ENCODE measurements at regions not wholly inside any gene's neighbourhood (a gene's known extent, or its start where the extent isn't known, plus 50 kb on each side); places are given as distances from the start of the nearest gene placed in this dataset.

DNA sequence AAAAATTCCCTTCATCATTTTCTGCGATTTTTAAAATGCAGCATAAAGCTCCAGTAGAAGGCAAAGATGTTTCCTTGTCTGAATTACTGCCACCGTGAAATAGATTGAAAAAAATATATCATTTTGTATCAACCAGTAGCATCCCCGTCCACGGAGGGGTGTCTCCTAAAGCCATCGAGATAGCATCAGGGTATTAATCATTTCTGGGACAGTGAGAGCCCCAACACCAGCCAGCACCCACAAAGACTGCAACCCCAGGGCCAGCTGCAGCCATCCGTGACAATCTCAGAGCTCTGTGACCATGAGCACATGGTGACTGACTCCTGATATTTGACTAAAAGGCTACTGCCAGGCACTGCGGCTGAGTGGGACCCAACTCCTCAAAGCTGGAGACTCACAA lies 64.1 kb upstream of the SIX3 start:
- H3K9me3 ChIP-seq, result peaks cover 15% of the 10 kb centered on the region
- ChIA-PET CTCF (no interaction called here), POLR2A (no interaction called here)
- no peaks in the 10 kb centered on the region for H3K27me3 ChIP-seq (replicated peaks; ENCODE audit: control insufficient read depth, insufficient read depth, low read length)
- Mint-ChIP-seq H3K4me3 (ENCODE audit: unreplicated experiment) (no peak overlapping the region), H3K9me3 (ENCODE audit: unreplicated experiment) (peaks cover 35% of the 10 kb centered on the region), H3K27ac (ENCODE audit: unreplicated experiment) (no peak overlapping the region), H3K4me1 (ENCODE audit: low read depth, unreplicated experiment) (peaks cover 8% of the 10 kb centered on the region), H3K36me3 (ENCODE audit: insufficient read depth, unreplicated experiment) (no peaks in the 10 kb centered on the region), H3K27me3 (ENCODE audit: insufficient read depth, unreplicated experiment) (peaks cover 26% of the 10 kb centered on the region)
- H3K4me3 ChIP-seq (ENCODE audit: low read depth, low read length), result no peak overlapping the region
- intact Hi-C loops (cut with micrococcal nuclease; ENCODE audit: unreplicated experiment), result no loop called here
- no peaks in the 10 kb centered on the region for H3K36me3 ChIP-seq (ENCODE audit: control insufficient read depth, insufficient read depth, low read length)
- DNase-seq, result no peak
- no TSS peak for BruUV-seq (replicated peaks)
- 0 out of 2 replicates have a peak, but pooled peaks cover 10% of the 10 kb centered on the region for H3K4me1 ChIP-seq
- TF ChIP-seq, protein P1, sequence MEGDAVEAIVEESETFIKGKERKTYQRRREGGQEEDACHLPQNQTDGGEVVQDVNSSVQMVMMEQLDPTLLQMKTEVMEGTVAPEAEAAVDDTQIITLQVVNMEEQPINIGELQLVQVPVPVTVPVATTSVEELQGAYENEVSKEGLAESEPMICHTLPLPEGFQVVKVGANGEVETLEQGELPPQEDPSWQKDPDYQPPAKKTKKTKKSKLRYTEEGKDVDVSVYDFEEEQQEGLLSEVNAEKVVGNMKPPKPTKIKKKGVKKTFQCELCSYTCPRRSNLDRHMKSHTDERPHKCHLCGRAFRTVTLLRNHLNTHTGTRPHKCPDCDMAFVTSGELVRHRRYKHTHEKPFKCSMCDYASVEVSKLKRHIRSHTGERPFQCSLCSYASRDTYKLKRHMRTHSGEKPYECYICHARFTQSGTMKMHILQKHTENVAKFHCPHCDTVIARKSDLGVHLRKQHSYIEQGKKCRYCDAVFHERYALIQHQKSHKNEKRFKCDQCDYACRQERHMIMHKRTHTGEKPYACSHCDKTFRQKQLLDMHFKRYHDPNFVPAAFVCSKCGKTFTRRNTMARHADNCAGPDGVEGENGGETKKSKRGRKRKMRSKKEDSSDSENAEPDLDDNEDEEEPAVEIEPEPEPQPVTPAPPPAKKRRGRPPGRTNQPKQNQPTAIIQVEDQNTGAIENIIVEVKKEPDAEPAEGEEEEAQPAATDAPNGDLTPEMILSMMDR (IDR thresholded peaks at IDR 0.05; ENCODE audit: insufficient read depth in 1 of 2, low read depth in 1 of 2, low read length in 1 of 2, severe bottlenecking in 1 of 2, unreplicated experiment in 1 of 2), result no peak

DNA sequence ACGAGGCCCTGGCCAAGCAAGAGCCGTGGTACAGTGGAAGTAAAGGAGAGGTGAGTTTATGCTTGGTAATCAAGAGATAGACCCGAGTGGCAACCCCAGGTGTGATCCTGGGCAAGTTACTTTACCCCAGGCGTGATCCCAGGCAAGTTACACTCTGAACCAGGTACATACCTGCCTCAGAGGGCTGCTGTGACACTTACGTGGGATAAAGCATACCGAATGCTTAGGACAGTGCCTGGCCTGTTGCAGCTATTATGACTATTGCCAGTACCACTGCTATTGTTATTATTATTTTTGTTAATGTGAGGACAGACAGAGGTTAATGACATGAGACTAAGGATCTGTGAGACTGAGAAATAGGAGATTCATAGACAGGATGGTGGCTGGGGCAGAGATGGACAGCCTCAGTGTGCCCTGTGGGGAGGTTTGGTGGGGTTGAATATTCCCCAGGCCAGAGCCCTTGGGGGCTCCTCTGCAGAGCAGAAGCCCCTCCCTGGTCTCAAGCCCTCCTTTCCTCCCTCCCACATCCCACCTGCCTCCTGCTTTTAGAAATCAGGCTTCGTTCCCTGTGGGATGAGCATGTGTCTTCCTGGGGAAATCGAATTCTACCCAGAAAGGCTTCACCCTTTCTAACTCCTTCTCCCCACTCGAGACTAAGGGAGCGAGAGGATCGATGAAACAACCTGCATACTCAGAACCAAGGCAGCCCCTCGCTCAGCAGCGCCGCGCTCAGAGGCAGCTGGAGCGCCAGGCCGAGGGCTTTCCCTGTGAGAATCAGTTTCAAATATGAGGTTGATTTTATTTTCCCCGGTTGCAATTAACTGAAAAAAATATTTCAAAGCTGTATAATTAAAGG lies 62.0 kb upstream of the SIX3 start:
- no peaks in the 10 kb centered on the region for H3K36me3 ChIP-seq (ENCODE audit: control insufficient read depth, insufficient read depth, low read length)
- ChIA-PET POLR2A (no interaction called here), CTCF (interaction anchor here (1.0 kb wide), 1 partner anchor 109 kb away, joined by 4 read pairs; no protein-coding TSS in a partner anchor)
- Mint-ChIP-seq H3K27me3 (ENCODE audit: insufficient read depth, unreplicated experiment) (peaks cover 24% of the 10 kb centered on the region), H3K36me3 (ENCODE audit: insufficient read depth, unreplicated experiment) (no peaks in the 10 kb centered on the region), H3K4me1 (ENCODE audit: low read depth, unreplicated experiment) (peaks cover 8% of the 10 kb centered on the region), H3K27ac (ENCODE audit: unreplicated experiment) (no peak overlapping the region), H3K9me3 (ENCODE audit: unreplicated experiment) (peaks cover 20% of the 10 kb centered on the region), H3K4me3 (ENCODE audit: unreplicated experiment) (no peak overlapping the region)
- no TSS peak for BruUV-seq (replicated peaks)
- H3K27me3 ChIP-seq (replicated peaks; ENCODE audit: control insufficient read depth, insufficient read depth, low read length), result no peaks in the 10 kb centered on the region
- intact Hi-C loops (cut with micrococcal nuclease; ENCODE audit: unreplicated experiment), result no loop called here
- H3K4me1 ChIP-seq, result 0 out of 2 replicates have a peak, but pooled peaks cover 10% of the 10 kb centered on the region
- no peak overlapping the region for H3K4me3 ChIP-seq (ENCODE audit: low read depth, low read length)
- no peak for DNase-seq
- TF ChIP-seq, protein P1 (IDR thresholded peaks at IDR 0.05; ENCODE audit: insufficient read depth in 1 of 2, low read depth in 1 of 2, low read length in 1 of 2, severe bottlenecking in 1 of 2, unreplicated experiment in 1 of 2), result no peak
- peaks cover 13% of the 10 kb centered on the region for H3K9me3 ChIP-seq

DNA sequence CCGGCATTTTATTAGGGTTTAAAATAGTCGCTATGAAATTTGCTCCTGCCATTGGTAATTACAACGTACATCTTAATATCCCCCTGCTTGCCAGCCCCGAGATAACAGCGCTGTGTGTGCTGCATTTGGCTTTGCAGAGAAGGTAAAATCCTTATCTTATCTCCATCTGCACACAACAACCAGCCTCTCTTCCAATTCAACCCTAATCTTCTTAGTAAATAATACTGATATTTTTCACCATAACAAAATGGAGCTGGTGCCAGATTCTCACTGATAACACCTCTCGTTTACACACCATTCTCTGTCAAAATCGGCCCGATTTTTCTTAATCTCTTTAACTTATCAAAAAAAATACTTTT lies 61.4 kb upstream of the SIX3 start:
- TF ChIP-seq, protein P1 (IDR thresholded peaks at IDR 0.05; ENCODE audit: insufficient read depth in 1 of 2, low read depth in 1 of 2, low read length in 1 of 2, severe bottlenecking in 1 of 2, unreplicated experiment in 1 of 2), result no peak
- CTCF ChIA-PET, result interaction anchor here (1.0 kb wide), 1 partner anchor 110 kb away, joined by 4 read pairs; no protein-coding TSS in a partner anchor
- peak in 1 of 2 experiments; percentile 25 for DNase-seq
- H3K4me3 Mint-ChIP-seq (ENCODE audit: unreplicated experiment), result no peak overlapping the region
- peaks cover 25% of the 10 kb centered on the region for H3K27me3 Mint-ChIP-seq (ENCODE audit: insufficient read depth, unreplicated experiment)
- Histone ChIP-seq H3K4me3 (ENCODE audit: low read depth, low read length) (no peak overlapping the region), H3K36me3 (ENCODE audit: control insufficient read depth, insufficient read depth, low read length) (no peaks in the 10 kb centered on the region), H3K27me3 (replicated peaks; ENCODE audit: control insufficient read depth, insufficient read depth, low read length) (no peaks in the 10 kb centered on the region), H3K4me1 (0 out of 2 replicates have a peak, but pooled peaks cover 10% of the 10 kb centered on the region), H3K9me3 (peaks cover 11% of the 10 kb centered on the region)
- intact Hi-C loops (cut with micrococcal nuclease; ENCODE audit: unreplicated experiment), result no loop called here
- H3K4me1 Mint-ChIP-seq (ENCODE audit: low read depth, unreplicated experiment), result peaks cover 8% of the 10 kb centered on the region
- peaks cover 14% of the 10 kb centered on the region for H3K9me3 Mint-ChIP-seq (ENCODE audit: unreplicated experiment)
- POLR2A ChIA-PET, result no interaction called here
- no peaks in the 10 kb centered on the region for H3K36me3 Mint-ChIP-seq (ENCODE audit: insufficient read depth, unreplicated experiment)
- H3K27ac Mint-ChIP-seq (ENCODE audit: unreplicated experiment), result no peak overlapping the region
- BruUV-seq (replicated peaks), result no TSS peak

Measured in Caco-2 (cell line).